RWPE2 (cell line): ENCODE measurements at regions not wholly inside any gene's neighbourhood (a gene's known extent, or its start where the extent isn't known, plus 50 kb on each side); places are given as distances from the start of the nearest gene placed in this dataset.

Experiments used
- ATAC-seq: fragments of 200-7000 bp; cut with Tn5 transposase; 3 replicates; pipeline ENCODE4 v1.9.1; 2021; ENCODE audit warnings: low read depth
- DNase-seq: peaks from one replicate; pipeline ENCODE4 v3.0.0-alpha.2; 2020; ENCODE audit warnings: low spot score
- H3K27ac ChIP-seq: fragments of 450-650 bp; 2 replicates; pipeline ENCODE4 v1.5.1; 2017; ENCODE audit warnings: mild to moderate bottlenecking; ENCODE audit not compliant: poor library complexity, severe bottlenecking
- H3K27me3 ChIP-seq: fragments of 250-450 bp; sonication (Bioruptor Pico); 2 replicates; pipeline ENCODE4 v1.5.1; 2021; ENCODE audit warnings: mild to moderate bottlenecking, moderate library complexity; ENCODE audit not compliant: insufficient read depth, poor library complexity, severe bottlenecking
- H3K36me3 ChIP-seq: fragments of 250-450 bp; sonication (Bioruptor Pico); 2 replicates; pipeline ENCODE4 v1.5.1; 2020; ENCODE audit warnings: low read depth, mild to moderate bottlenecking, moderate library complexity
- H3K4me1 ChIP-seq: fragments of 250-450 bp; sonication (Bioruptor Pico); 2 replicates; pipeline ENCODE4 v1.5.1; 2021; ENCODE audit warnings: mild to moderate bottlenecking, moderate library complexity; ENCODE audit not compliant: insufficient read depth, poor library complexity, severe bottlenecking
- H3K4me3 ChIP-seq: fragments of 250-450 bp; sonication (Bioruptor Pico); 2 replicates; pipeline ENCODE4 v1.5.1; 2021; ENCODE audit warnings: mild to moderate bottlenecking, moderate library complexity; ENCODE audit not compliant: severe bottlenecking
- H3K9me3 ChIP-seq: fragments of 250-450 bp; sonication (Bioruptor Pico); 2 replicates; pipeline ENCODE4 v1.5.1; 2021; ENCODE audit warnings: mild to moderate bottlenecking, moderate library complexity; ENCODE audit not compliant: severe bottlenecking
- TF ChIP-seq, protein P1 (sequence below): fragments of 450-650 bp; IDR thresholded peaks from one replicate; pipeline ENCODE4 v1.5.1; 2017; ENCODE audit warnings: mild to moderate bottlenecking, moderate library complexity; ENCODE audit not compliant: poor library complexity, severe bottlenecking

DNA sequence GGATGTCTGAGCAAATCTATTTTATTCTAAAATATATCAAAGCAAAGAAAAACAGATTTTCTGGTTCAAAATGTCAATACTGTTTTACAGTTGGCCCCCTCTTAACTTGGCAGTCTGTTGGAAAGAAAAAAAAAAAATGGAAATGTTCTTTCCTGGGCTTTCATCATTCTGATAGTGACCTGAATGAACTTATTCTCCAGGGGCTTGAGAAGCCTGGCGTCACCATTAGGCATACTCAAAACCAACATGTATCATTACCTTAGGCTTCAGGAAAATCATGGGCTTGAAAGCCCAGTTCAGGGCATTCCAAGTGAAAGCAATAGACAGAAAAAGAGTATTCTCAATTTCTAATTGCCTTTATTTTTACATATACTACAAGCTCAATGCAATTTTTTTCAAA lies 283.7 kb upstream of the PUM3 start:
- H3K9me3 ChIP-seq = no peaks in the 10 kb centered on the region
- TF ChIP-seq, protein P1, sequence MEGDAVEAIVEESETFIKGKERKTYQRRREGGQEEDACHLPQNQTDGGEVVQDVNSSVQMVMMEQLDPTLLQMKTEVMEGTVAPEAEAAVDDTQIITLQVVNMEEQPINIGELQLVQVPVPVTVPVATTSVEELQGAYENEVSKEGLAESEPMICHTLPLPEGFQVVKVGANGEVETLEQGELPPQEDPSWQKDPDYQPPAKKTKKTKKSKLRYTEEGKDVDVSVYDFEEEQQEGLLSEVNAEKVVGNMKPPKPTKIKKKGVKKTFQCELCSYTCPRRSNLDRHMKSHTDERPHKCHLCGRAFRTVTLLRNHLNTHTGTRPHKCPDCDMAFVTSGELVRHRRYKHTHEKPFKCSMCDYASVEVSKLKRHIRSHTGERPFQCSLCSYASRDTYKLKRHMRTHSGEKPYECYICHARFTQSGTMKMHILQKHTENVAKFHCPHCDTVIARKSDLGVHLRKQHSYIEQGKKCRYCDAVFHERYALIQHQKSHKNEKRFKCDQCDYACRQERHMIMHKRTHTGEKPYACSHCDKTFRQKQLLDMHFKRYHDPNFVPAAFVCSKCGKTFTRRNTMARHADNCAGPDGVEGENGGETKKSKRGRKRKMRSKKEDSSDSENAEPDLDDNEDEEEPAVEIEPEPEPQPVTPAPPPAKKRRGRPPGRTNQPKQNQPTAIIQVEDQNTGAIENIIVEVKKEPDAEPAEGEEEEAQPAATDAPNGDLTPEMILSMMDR = no peak
- ATAC-seq (no peak), DNase-seq (no peak)
- H3K36me3 ChIP-seq = no peaks in the 10 kb centered on the region
- no peak overlapping the region for H3K27ac ChIP-seq
- H3K4me3 ChIP-seq = no peak overlapping the region
- no peaks in the 10 kb centered on the region for H3K4me1 ChIP-seq
- no peaks in the 10 kb centered on the region for H3K27me3 ChIP-seq

DNA sequence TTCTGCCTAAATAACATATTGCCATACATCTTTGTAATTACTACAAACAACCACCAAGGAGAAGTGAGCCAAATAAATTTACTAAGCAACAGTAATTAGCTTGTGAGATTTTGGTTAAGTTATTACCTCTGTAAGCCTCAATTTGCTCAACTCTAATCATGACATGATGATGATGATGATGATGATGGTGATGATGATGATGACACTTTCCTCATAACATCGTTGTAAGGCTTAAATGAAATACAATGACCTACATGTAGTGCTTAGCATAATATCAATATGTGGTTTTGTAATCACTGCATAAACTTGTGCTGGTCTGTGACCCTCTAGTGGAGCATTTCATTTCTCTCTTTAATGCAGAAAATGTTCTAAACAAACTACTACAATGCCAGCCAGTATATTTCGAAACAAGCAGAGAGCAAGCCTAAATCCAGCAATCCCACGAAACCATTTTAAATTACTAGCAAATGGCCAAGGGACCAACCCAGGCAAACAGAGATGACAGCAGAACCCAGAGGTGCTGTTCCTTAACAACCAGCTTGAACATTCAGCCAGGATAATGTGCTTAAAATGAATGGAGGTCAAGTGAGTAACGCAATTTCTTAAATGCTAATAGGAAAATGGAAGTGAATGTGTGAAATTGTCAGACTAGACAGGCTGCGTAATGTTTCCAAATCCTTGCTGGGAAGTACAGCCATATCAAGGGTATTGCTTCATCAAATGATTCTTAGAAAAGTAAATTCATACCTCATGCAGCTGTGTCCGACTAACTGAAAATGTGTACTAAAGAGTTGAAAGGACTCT lies 281.9 kb upstream of the PUM3 start:
- Histone ChIP-seq H3K36me3 (no peaks in the 10 kb centered on the region), H3K9me3 (no peaks in the 10 kb centered on the region), H3K27me3 (no peaks in the 10 kb centered on the region), H3K4me3 (no peak overlapping the region), H3K27ac (no peak overlapping the region), H3K4me1 (no peaks in the 10 kb centered on the region)
- DNase-seq (no peak), ATAC-seq (no peak)
- TF ChIP-seq, protein P1 = no peak

DNA sequence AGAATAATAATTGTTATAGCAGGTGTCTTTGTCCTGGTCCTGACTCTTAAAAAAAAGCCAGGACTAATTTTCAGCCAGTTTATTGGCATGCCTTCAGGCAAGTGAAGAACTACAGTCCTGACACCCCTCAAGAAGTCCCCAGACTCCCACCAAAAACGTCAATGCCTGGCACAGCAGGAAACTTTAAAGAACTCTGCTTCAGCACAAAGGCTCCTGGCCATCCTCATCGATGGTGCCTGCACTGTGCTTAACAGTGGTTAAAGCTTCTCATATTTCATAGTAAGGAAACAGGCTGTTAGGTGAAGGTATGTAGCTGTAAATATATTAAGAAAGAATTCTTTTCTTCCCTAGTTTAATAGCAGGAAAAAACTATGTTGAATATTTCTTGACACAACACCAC lies 280.1 kb upstream of the PUM3 start:
- no peaks in the 10 kb centered on the region for H3K27me3 ChIP-seq
- DNase-seq (no peak), ATAC-seq (no peak)
- no peak overlapping the region for H3K27ac ChIP-seq
- no peaks in the 10 kb centered on the region for H3K36me3 ChIP-seq
- TF ChIP-seq, protein P1 = no peak
- H3K9me3 ChIP-seq = no peaks in the 10 kb centered on the region
- no peak overlapping the region for H3K4me3 ChIP-seq
- no peaks in the 10 kb centered on the region for H3K4me1 ChIP-seq

DNA sequence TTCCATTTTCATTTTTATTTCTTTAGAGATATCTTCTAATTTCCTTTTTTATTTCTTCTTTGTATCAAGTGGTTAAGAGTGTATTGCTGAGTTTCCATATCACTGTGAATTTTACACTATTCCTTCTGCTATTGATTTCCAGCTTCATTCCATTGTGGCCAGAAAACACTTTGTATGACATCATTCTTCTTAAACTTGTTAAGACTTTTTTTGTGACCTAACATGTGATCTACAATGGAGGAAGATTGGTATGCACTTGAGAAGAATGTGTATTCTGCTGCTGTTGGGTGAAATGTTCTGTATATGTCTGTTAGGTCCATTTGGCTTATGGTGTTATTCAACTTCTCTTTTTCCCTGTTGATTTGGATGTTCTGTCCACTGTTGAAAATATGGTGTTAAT lies 274.2 kb upstream of the PUM3 start:
- ATAC-seq (no peak), DNase-seq (no peak)
- Histone ChIP-seq H3K4me1 (no peaks in the 10 kb centered on the region), H3K36me3 (no peaks in the 10 kb centered on the region), H3K4me3 (no peak overlapping the region), H3K9me3 (no peaks in the 10 kb centered on the region), H3K27me3 (no peaks in the 10 kb centered on the region), H3K27ac (no peak overlapping the region)
- TF ChIP-seq, protein P1 = no peak

DNA sequence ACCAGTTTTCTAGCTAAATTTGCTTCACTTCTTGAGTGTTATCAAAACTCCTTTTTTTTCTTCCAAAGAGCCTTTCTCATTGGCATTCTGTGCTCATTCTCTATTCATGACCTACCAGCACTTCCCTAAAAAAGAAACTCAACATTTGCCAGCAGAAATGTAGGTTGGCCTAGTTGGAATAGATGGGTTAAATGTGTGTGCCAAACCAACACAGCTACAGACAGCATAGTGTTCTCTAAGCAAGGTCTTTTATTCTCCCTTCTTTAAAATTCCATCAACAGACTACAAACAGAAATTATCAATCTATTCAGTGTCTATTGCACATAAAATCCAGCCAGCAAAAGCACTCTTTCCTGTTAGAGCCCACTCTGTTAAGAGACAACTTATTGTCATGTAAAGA lies 255.8 kb upstream of the PUM3 start:
- DNase-seq (no peak), ATAC-seq (no peak)
- H3K36me3 ChIP-seq = no peaks in the 10 kb centered on the region
- no peaks in the 10 kb centered on the region for H3K9me3 ChIP-seq
- no peaks in the 10 kb centered on the region for H3K27me3 ChIP-seq
- H3K27ac ChIP-seq = no peak overlapping the region
- TF ChIP-seq, protein P1 = no peak
- H3K4me3 ChIP-seq = no peak overlapping the region
- no peaks in the 10 kb centered on the region for H3K4me1 ChIP-seq
